ENCODE measurements at regions not wholly inside any gene's neighbourhood (a gene's known extent, or its start where the extent isn't known, plus 50 kb on each side); places are given as distances from the start of the nearest gene placed in this dataset.

DNA sequence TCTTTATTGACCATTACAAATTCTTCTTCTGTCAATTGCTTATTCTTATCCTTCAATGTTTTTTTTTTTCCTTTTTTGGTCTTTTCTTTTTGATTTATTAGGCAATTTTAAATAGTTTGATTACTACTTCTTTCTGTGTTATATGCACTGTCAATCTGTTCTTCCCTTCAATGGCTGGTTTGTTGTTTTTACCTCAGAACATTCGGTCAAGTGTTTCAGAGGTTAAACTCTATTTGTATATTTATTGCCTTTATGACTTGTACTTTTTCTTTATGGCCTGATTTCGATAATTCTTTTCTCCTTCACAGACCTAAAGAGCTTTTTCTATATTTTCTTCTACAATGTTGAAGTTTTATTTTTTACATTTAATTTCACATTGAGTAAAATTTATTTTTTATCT, 171.5 kb upstream of the AKR1E2 start:
- POLR2A ChIA-PET: no interaction called here
- no peak overlapping the region for H3K4me3 ChIP-seq (ENCODE audit: low read depth, low read length)
- no peak for DNase-seq (ENCODE audit: low read depth, low spot score)
- CTCF ChIA-PET: interaction anchor here (0.6 to 1.6 kb wide), 3 partner anchors 57 to 369 kb away, joined by 3 to 5 read pairs (median 4); no protein-coding TSS in a partner anchor
- TF ChIP-seq, protein P1, sequence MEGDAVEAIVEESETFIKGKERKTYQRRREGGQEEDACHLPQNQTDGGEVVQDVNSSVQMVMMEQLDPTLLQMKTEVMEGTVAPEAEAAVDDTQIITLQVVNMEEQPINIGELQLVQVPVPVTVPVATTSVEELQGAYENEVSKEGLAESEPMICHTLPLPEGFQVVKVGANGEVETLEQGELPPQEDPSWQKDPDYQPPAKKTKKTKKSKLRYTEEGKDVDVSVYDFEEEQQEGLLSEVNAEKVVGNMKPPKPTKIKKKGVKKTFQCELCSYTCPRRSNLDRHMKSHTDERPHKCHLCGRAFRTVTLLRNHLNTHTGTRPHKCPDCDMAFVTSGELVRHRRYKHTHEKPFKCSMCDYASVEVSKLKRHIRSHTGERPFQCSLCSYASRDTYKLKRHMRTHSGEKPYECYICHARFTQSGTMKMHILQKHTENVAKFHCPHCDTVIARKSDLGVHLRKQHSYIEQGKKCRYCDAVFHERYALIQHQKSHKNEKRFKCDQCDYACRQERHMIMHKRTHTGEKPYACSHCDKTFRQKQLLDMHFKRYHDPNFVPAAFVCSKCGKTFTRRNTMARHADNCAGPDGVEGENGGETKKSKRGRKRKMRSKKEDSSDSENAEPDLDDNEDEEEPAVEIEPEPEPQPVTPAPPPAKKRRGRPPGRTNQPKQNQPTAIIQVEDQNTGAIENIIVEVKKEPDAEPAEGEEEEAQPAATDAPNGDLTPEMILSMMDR (IDR thresholded peaks at IDR 0.05; ENCODE audit: insufficient read depth, low read length, missing control alignments): no peak

DNA sequence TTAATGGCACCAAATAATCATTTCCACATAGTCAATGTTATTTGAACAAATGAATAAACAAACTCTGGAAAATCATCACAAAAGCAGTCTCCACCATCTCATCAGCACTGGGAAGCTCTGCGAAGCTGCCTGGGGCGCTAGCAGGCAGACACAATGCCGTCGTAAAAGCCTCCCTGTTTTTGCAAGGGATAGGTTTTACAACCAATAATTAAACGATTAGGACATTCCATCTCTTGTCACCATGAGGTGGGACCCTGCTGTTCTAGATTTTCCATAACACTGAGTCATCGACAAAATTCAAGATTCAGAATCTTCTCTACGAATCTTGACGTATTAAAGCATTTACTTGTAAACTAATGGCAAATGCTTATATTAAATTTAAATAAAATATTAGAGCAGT, 172.8 kb upstream of the AKR1E2 start:
- H3K4me3 ChIP-seq (ENCODE audit: low read depth, low read length): no peak overlapping the region
- DNase-seq (ENCODE audit: low read depth, low spot score): no peak
- TF ChIP-seq, protein P1 (IDR thresholded peaks at IDR 0.05; ENCODE audit: insufficient read depth, low read length, missing control alignments): no peak
- CTCF ChIA-PET: no interaction called here
- POLR2A ChIA-PET: no interaction called here

DNA sequence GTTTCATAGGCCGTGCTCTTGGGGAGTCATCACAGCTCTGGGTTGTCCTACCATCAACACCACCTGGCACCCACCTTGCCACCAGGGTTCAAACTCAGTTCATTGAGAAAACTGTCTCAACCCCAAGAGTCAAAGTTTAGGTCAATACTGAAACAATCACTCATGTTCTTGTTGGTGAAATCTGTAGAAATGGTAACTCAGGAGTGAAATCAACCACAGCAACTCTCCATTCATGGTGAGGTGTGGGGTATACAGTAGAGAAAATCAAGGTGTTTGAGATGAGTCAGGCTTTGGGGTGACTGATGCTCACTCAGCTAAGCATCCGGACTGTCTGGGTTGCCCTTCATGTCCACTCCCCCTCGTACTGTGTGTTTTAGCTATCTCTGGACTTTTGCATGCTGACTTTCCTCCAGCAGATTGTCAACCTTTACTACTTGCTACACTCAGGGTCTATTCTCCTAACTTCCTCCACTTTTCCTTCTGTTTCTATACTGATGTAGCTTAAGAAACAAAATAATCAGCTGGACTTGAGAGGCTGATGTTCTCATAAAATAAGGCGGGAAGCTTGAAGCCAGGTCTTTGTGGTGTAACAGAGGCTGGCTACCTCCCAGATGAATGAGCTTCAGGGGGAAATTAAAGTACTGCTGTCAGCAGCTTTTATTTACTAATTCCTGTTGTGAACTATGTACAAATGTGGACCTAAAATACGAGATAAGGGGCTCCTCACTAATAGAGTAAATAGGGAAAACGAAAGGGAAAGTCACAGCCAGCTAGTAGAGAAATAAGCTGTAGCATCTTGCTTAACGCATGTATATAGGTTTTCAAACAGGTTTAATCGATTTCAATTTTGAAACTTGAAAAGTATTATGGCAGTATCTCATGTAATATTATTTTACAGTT, 173.6 kb upstream of the AKR1E2 start:
- no peak for DNase-seq (ENCODE audit: low read depth, low spot score)
- POLR2A ChIA-PET: no interaction called here
- CTCF ChIA-PET: no interaction called here
- no peak overlapping the region for H3K4me3 ChIP-seq (ENCODE audit: low read depth, low read length)
- TF ChIP-seq, protein P1 (IDR thresholded peaks at IDR 0.05; ENCODE audit: insufficient read depth, low read length, missing control alignments): no peak

DNA sequence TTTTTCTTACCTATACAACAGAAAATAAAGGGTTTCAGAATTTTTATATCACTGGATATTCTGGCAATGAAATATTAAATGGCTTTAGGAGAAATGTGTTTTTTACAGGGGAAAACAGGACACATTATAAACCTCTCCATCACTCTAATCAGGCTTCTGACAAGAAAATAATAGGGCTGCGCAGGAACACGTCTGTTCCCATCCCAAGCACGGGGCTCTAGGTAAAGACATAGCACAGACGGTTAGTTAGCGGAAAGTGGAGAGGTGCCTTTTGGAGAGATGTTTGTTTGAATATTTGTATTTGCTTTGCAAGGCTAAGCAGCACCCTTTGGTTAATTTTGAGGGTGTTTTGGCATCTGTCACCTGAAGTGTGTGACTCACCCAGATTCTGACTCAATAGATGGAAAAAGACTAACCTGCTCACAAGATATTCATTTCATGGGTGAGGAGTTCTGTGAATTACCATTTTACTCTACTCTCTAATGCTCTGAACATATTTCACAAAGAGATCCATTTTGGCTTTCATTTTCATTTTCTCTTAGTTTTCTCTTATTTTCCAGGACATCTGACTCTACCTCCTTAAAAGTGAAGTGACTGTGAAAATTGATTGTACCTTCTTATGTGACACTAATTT, 174.5 kb upstream of the AKR1E2 start:
- H3K4me3 ChIP-seq (ENCODE audit: low read depth, low read length): no peak overlapping the region
- ChIA-PET POLR2A (no interaction called here), CTCF (no interaction called here)
- no peak for DNase-seq (ENCODE audit: low read depth, low spot score)
- TF ChIP-seq, protein P1 (IDR thresholded peaks at IDR 0.05; ENCODE audit: insufficient read depth, low read length, missing control alignments): no peak

DNA sequence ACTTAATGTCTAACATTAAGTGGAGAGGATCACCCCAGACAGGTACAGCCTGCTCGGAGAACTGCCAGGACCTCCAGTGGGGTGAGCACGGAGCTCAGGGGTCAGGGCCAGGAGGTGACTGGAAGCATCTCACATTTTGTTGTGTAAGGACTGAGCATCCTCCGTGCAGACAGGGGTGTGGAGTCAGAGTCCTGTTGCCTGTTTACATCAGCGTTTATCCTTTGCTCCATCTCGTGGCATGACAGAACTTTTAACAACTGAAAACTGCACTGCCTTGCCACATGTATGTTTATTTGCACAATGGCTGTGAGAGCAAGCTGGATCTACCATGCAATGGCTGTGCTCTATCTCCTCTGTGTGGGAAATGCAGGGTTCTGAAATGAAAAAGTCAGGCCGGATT, 175.4 kb upstream of the AKR1E2 start:
- no peak overlapping the region for H3K4me3 ChIP-seq (ENCODE audit: low read depth, low read length)
- ChIA-PET CTCF (interaction anchor here (0.5 to 1.0 kb wide), 3 partner anchors 14 to 577 kb away, joined by 3 read pairs; no protein-coding TSS in a partner anchor), POLR2A (no interaction called here)
- no peak for DNase-seq (ENCODE audit: low read depth, low spot score)
- TF ChIP-seq, protein P1 (IDR thresholded peaks at IDR 0.05; ENCODE audit: insufficient read depth, low read length, missing control alignments): no peak

DNA sequence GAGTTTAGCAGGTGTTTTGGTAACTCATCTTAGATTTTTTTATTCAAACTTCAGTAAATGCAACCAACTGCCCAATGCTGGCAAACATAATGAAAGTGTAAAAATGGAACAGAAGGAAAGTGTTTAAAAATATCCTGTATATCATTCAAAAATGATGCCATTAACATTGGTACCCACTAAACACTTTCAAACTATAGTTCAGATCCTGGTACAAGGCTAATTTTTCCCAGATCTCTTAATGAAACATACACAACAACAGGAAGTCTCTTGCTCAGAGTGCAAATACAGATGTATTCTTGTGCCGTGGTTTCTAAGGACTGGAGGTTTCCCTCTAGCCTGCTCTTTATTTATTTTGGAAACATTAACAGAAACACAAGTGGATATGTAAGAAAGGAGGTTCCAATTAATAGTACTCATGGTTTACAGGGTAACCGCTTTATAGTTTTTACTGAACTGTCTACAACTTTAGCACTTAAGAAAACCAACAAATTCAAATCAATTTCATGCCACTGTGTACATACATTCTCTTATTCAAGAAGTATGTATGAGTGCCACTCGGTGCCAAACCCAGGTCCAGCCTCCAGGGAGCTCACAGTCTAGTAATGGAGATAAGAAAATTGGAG, 176.0 kb upstream of the AKR1E2 start:
- no peak overlapping the region for H3K4me3 ChIP-seq (ENCODE audit: low read depth, low read length)
- no peak for DNase-seq (ENCODE audit: low read depth, low spot score)
- TF ChIP-seq, protein P1 (IDR thresholded peaks at IDR 0.05; ENCODE audit: insufficient read depth, low read length, missing control alignments): no peak
- ChIA-PET POLR2A (no interaction called here), CTCF (interaction anchor here (0.5 to 1.0 kb wide), 3 partner anchors 15 to 576 kb away, joined by 3 read pairs; no protein-coding TSS in a partner anchor)

All from AG04449 (cell line).